ENCODE measurements at regions not wholly inside any gene's neighbourhood (a gene's known extent, or its start where the extent isn't known, plus 50 kb on each side); places are given as distances from the start of the nearest gene placed in this dataset.

GRCh38 chr5:147176422-147176821, 58.4 kb upstream of the STK32A start (continued):
- no peak for TF ChIP-seq AR (CRISPR knock-in tag; IDR thresholded peaks at IDR 0.05)
- TF ChIP-seq AFF4 (CRISPR knock-in tag; IDR thresholded peaks at IDR 0.05; ENCODE audit: borderline replicate concordance): no peak
- no peak for TF ChIP-seq GTF2I (CRISPR knock-in tag; conservative IDR thresholded peaks at IDR 0.05)
- TF ChIP-seq, protein P1, sequence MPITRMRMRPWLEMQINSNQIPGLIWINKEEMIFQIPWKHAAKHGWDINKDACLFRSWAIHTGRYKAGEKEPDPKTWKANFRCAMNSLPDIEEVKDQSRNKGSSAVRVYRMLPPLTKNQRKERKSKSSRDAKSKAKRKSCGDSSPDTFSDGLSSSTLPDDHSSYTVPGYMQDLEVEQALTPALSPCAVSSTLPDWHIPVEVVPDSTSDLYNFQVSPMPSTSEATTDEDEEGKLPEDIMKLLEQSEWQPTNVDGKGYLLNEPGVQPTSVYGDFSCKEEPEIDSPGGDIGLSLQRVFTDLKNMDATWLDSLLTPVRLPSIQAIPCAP (CRISPR knock-in tag; IDR thresholded peaks at IDR 0.05): no peak
- TF ChIP-seq MXD4 (CRISPR knock-in tag; IDR thresholded peaks at IDR 0.05; ENCODE audit: borderline replicate concordance): no peak
- no peak for TF ChIP-seq ETV6 (CRISPR knock-in tag; IDR thresholded peaks at IDR 0.05)
- TF ChIP-seq ZNF416 (CRISPR knock-in tag; IDR thresholded peaks at IDR 0.05): no peak
- no peak for TF ChIP-seq RORB (CRISPR knock-in tag; IDR thresholded peaks at IDR 0.05)

GRCh38 chr5:147177125-147177840, 57.5 kb upstream of the STK32A start:
- ChIA-PET POLR2A (no interaction called here), CTCF (interaction anchor here (2.1 kb wide), 1 partner anchor 12 kb away, joined by 7 read pairs; no protein-coding TSS in a partner anchor)
- no peak overlapping the region for H3K27ac Mint-ChIP-seq
- no peaks in the 10 kb centered on the region for H3K4me1 Mint-ChIP-seq
- H3K4me3 Mint-ChIP-seq: no peak overlapping the region
- DNase-seq (ENCODE audit: low spot score): no peak
- H3K27me3 Mint-ChIP-seq (ENCODE audit: low read depth): no peaks in the 10 kb centered on the region; the same call in 1 of the 2 replicates
- ATAC-seq: no peak
- H3K36me3 Mint-ChIP-seq: no peaks in the 10 kb centered on the region
- H3K9me3 Mint-ChIP-seq: no peaks in the 10 kb centered on the region
- TF ChIP-seq ZNF263 (CRISPR knock-in tag; IDR thresholded peaks at IDR 0.05; ENCODE audit: low read depth) (no peak), FOXK1 (CRISPR knock-in tag; IDR thresholded peaks at IDR 0.05) (no peak), AR (CRISPR knock-in tag; IDR thresholded peaks at IDR 0.05) (no peak), ZNF425 (CRISPR knock-in tag; conservative IDR thresholded peaks at IDR 0.05) (no peak), PRRX2 (CRISPR knock-in tag; IDR thresholded peaks at IDR 0.05) (no peak), EMX1 (CRISPR knock-in tag; IDR thresholded peaks at IDR 0.05) (no peak), TEAD4 (CRISPR knock-in tag; IDR thresholded peaks at IDR 0.05) (no peak), NR2C2 (CRISPR knock-in tag; IDR thresholded peaks at IDR 0.05) (no peak), IRF2 (CRISPR knock-in tag; IDR thresholded peaks at IDR 0.05; ENCODE audit: borderline replicate concordance, low read depth) (no peak)
- TF ChIP-seq, protein P2, sequence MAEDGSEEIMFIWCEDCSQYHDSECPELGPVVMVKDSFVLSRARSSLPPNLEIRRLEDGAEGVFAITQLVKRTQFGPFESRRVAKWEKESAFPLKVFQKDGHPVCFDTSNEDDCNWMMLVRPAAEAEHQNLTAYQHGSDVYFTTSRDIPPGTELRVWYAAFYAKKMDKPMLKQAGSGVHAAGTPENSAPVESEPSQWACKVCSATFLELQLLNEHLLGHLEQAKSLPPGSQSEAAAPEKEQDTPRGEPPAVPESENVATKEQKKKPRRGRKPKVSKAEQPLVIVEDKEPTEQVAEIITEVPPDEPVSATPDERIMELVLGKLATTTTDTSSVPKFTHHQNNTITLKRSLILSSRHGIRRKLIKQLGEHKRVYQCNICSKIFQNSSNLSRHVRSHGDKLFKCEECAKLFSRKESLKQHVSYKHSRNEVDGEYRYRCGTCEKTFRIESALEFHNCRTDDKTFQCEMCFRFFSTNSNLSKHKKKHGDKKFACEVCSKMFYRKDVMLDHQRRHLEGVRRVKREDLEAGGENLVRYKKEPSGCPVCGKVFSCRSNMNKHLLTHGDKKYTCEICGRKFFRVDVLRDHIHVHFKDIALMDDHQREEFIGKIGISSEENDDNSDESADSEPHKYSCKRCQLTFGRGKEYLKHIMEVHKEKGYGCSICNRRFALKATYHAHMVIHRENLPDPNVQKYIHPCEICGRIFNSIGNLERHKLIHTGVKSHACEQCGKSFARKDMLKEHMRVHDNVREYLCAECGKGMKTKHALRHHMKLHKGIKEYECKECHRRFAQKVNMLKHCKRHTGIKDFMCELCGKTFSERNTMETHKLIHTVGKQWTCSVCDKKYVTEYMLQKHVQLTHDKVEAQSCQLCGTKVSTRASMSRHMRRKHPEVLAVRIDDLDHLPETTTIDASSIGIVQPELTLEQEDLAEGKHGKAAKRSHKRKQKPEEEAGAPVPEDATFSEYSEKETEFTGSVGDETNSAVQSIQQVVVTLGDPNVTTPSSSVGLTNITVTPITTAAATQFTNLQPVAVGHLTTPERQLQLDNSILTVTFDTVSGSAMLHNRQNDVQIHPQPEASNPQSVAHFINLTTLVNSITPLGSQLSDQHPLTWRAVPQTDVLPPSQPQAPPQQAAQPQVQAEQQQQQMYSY (CRISPR knock-in tag; IDR thresholded peaks at IDR 0.05): no peak
- TF ChIP-seq, protein P3, sequence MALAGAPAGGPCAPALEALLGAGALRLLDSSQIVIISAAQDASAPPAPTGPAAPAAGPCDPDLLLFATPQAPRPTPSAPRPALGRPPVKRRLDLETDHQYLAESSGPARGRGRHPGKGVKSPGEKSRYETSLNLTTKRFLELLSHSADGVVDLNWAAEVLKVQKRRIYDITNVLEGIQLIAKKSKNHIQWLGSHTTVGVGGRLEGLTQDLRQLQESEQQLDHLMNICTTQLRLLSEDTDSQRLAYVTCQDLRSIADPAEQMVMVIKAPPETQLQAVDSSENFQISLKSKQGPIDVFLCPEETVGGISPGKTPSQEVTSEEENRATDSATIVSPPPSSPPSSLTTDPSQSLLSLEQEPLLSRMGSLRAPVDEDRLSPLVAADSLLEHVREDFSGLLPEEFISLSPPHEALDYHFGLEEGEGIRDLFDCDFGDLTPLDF (CRISPR knock-in tag; IDR thresholded peaks at IDR 0.05): no peak

Measured in WTC11 (cell line).